ENCODE measurements at regions not wholly inside any gene's neighbourhood (a gene's known extent, or its start where the extent isn't known, plus 50 kb on each side); places are given as distances from the start of the nearest gene placed in this dataset.

GRCh38 chr2:157991932-157992331 is 109.7 kb upstream of the UPP2 start:
- TF ChIP-seq, protein P1, sequence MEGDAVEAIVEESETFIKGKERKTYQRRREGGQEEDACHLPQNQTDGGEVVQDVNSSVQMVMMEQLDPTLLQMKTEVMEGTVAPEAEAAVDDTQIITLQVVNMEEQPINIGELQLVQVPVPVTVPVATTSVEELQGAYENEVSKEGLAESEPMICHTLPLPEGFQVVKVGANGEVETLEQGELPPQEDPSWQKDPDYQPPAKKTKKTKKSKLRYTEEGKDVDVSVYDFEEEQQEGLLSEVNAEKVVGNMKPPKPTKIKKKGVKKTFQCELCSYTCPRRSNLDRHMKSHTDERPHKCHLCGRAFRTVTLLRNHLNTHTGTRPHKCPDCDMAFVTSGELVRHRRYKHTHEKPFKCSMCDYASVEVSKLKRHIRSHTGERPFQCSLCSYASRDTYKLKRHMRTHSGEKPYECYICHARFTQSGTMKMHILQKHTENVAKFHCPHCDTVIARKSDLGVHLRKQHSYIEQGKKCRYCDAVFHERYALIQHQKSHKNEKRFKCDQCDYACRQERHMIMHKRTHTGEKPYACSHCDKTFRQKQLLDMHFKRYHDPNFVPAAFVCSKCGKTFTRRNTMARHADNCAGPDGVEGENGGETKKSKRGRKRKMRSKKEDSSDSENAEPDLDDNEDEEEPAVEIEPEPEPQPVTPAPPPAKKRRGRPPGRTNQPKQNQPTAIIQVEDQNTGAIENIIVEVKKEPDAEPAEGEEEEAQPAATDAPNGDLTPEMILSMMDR (IDR thresholded peaks at IDR 0.05), result no peak

DNA sequence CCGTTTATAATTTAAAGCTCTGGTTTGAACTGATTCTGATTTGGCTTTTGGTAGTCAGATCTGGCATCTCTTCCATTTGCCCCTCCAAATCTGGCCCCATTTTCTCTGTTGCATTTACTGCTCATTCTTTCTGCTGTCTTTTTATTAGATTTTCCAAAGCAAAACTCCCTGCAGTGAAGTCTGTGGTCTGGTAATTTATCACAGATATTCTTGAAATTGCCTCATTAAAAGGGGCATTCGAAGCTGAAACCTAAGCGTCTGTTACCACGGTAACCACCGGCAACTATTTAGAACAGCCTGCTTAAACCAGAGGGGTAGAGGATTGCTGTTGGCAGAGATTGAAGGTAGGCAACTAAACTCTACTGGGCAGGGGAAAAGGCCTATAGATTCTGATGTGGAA is 111.5 kb upstream of the UPP2 start:
- TF ChIP-seq, protein P1 (IDR thresholded peaks at IDR 0.05), result no peak
- no peaks in the 10 kb centered on the region for H3K27me3 ChIP-seq
- no peak overlapping the region for H3K4me3 ChIP-seq
- H3K27ac ChIP-seq, result no peak overlapping the region
- H3K36me3 ChIP-seq, result no peaks in the 10 kb centered on the region
- H3K9me3 ChIP-seq, result no peaks in the 10 kb centered on the region
- H3K4me1 ChIP-seq, result no peaks in the 10 kb centered on the region
- DNase-seq (ENCODE audit: low spot score), result no peak

More at GRCh38 chr2:157991932-157992331, 109.7 kb upstream of the UPP2 start:
- no peak for DNase-seq (ENCODE audit: low spot score)
- Histone ChIP-seq H3K4me1 (no peaks in the 10 kb centered on the region), H3K27me3 (no peaks in the 10 kb centered on the region), H3K27ac (no peak overlapping the region), H3K4me3 (no peak overlapping the region), H3K9me3 (no peaks in the 10 kb centered on the region), H3K36me3 (no peaks in the 10 kb centered on the region)

DNA sequence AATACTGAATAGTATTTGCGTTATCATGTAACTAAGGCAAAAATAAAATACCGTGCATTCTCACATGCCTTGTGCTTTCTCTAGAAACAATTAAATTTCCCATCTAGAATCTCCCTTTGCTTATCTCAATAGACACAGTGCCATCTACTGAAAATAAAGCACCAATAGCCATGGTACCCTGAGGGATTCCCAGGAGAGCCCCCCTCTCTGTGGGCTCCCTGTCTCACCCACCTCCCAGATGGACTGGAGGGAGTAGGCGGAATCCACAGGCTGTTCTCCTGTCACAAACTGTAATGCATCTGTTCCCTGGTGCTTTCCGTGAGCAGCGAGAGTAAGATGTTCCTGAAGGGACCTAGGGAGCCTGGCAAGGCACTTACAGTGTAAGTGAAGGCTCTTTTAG is 112.4 kb upstream of the UPP2 start:
- H3K9me3 ChIP-seq, result no peaks in the 10 kb centered on the region
- H3K27me3 ChIP-seq, result no peaks in the 10 kb centered on the region
- no peak overlapping the region for H3K27ac ChIP-seq
- no peaks in the 10 kb centered on the region for H3K4me1 ChIP-seq
- H3K4me3 ChIP-seq, result no peak overlapping the region
- TF ChIP-seq, protein P1 (IDR thresholded peaks at IDR 0.05), result peak in 1 of 2 donors; percentile 27
- H3K36me3 ChIP-seq, result no peaks in the 10 kb centered on the region
- no peak for DNase-seq (ENCODE audit: low spot score)

DNA sequence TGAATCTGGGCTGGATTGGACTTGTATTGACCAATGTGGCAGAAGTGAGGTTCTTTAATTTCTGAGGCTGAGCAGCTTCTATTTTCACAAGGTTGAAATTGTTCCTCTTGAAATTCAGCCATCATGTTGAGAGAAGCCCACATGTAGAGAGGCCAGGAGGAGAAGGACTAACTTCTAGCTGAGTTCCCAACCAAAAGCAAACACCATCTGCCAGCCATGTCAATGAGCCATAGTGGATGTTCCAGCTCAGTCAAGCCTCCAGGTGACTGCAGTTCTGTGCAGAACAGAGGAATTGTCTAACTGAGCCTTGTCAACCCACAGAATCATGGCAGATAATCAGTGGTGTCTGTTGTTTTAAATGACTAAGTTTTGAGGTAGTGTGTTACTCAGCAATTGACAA is 110.6 kb upstream of the ACVR1 start:
- Histone ChIP-seq H3K4me3 (no peak overlapping the region), H3K27ac (no peak overlapping the region), H3K36me3 (no peaks in the 10 kb centered on the region), H3K9me3 (no peaks in the 10 kb centered on the region), H3K27me3 (no peaks in the 10 kb centered on the region), H3K4me1 (no peaks in the 10 kb centered on the region)
- TF ChIP-seq, protein P1 (IDR thresholded peaks at IDR 0.05), result no peak
- no peak for DNase-seq (ENCODE audit: low spot score)

DNA sequence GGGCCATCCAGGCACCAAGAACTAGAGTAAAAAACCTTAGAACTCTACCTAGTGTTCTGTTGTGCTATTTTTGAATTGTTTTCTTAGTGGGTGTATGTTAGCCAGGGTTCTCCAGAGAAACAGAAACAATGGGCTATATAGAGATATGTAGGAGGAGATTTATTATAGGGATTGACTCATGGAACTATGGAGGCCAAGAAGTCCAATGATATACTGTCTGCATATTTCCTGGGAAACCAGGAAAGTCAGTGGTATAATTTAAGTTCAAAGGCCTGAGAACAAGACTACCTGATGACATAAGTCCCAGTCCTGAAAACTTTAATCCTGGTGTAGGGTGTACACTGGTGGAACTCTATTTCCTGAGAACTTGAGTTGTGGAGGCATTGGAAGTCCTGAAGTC is 108.7 kb upstream of the ACVR1 start:
- no peaks in the 10 kb centered on the region for H3K4me1 ChIP-seq
- H3K4me3 ChIP-seq, result no peak overlapping the region
- no peak overlapping the region for H3K27ac ChIP-seq
- TF ChIP-seq, protein P1 (IDR thresholded peaks at IDR 0.05), result no peak
- no peaks in the 10 kb centered on the region for H3K27me3 ChIP-seq
- DNase-seq (ENCODE audit: low spot score), result no peak
- H3K9me3 ChIP-seq, result no peaks in the 10 kb centered on the region
- no peaks in the 10 kb centered on the region for H3K36me3 ChIP-seq

- no peaks in the 10 kb centered on the region for H3K9me3 ChIP-seq
- H3K36me3 ChIP-seq, result no peaks in the 10 kb centered on the region
- DNase-seq (ENCODE audit: low spot score), result no peak
- no peak overlapping the region for H3K27ac ChIP-seq
- no peaks in the 10 kb centered on the region for H3K27me3 ChIP-seq
- no peaks in the 10 kb centered on the region for H3K4me1 ChIP-seq
- TF ChIP-seq, protein P1 (IDR thresholded peaks at IDR 0.05), result no peak
- H3K4me3 ChIP-seq, result no peak overlapping the region
Observed at GRCh38 chr2:157980020-157980419, 103.9 kb upstream of the ACVR1 start.

All from right atrium auricular region (tissue), 2 donors.